BJ (cell line): ENCODE measurements at regions not wholly inside any gene's neighbourhood (a gene's known extent, or its start where the extent isn't known, plus 50 kb on each side); places are given as distances from the start of the nearest gene placed in this dataset. TPM values are rescaled to one million over a fixed set of nuclear protein-coding genes. Genes with fewer than 3 reads are reported as not detected.

ENCODE experiments used
- CTCF ChIA-PET: fragments of 350-600 bp; formaldehyde crosslinking; extraction: SDS; loops from one replicate; lab custom pipeline; 2021; ENCODE audit warnings: antibody characterized with exemption, inconsistent platforms; lab: Yijun Ruan, JAX
- POLR2A ChIA-PET: fragments of 300-600 bp; sonication (Branson Sonifier 250); formaldehyde crosslinking; extraction: SDS; loops from one replicate; lab custom pipeline; 2021; ENCODE audit warnings: antibody characterized with exemption; lab: Charles Lee
- DNase-seq: peaks from one replicate; pipeline ENCODE4 v3.0.0-alpha.2; 2011; ENCODE audit warnings: low read depth
- H3K27me3 ChIP-seq: 2 replicates; pipeline ENCODE4 v1.6.0; 2011; ENCODE audit warnings: low read length; ENCODE audit not compliant: control insufficient read depth, insufficient read depth
- H3K36me3 ChIP-seq: 2 replicates; pipeline ENCODE4 v1.5.1; 2011; ENCODE audit warnings: low read length; ENCODE audit not compliant: control insufficient read depth, insufficient read depth
- H3K4me3 ChIP-seq: 2 replicates; pipeline ENCODE4 v1.5.1; 2011; ENCODE audit warnings: low read depth, mild to moderate bottlenecking, control low read depth, low read length
- small RNA-seq: library from RNA; depleted of rRNA; stranded (forward); fragments of <200 nt; gene quantifications from one replicate; pipeline ENCODE3, GENCODE V24; 2012; ENCODE audit warnings: low replicate concordance, low read depth; ENCODE audit not compliant: insufficient read length
- TF ChIP-seq, protein P1 (sequence below): IDR thresholded peaks from 2 replicates; pipeline ENCODE4 v1.5.1; 2011; ENCODE audit warnings: low read depth, mild to moderate bottlenecking, control low read depth, inconsistent platforms, low read length, moderate library complexity; ENCODE audit not compliant: insufficient read depth

- peaks cover 14% of the 10 kb centered on the region for H3K27me3 ChIP-seq
- no peaks in the 10 kb centered on the region for H3K36me3 ChIP-seq
- TF ChIP-seq, protein P1, sequence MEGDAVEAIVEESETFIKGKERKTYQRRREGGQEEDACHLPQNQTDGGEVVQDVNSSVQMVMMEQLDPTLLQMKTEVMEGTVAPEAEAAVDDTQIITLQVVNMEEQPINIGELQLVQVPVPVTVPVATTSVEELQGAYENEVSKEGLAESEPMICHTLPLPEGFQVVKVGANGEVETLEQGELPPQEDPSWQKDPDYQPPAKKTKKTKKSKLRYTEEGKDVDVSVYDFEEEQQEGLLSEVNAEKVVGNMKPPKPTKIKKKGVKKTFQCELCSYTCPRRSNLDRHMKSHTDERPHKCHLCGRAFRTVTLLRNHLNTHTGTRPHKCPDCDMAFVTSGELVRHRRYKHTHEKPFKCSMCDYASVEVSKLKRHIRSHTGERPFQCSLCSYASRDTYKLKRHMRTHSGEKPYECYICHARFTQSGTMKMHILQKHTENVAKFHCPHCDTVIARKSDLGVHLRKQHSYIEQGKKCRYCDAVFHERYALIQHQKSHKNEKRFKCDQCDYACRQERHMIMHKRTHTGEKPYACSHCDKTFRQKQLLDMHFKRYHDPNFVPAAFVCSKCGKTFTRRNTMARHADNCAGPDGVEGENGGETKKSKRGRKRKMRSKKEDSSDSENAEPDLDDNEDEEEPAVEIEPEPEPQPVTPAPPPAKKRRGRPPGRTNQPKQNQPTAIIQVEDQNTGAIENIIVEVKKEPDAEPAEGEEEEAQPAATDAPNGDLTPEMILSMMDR: no peak
- H3K4me3 ChIP-seq: no peak overlapping the region
- DNase-seq: no peak
- ChIA-PET CTCF (interaction anchor here (0.8 kb wide), 1 partner anchor 11 kb away, joined by 3 read pairs; no protein-coding TSS in a partner anchor), POLR2A (no interaction called here)
Observed at GRCh38 chr20:57763235-57763595, 53.4 kb upstream of the PMEPA1 start.

DNA sequence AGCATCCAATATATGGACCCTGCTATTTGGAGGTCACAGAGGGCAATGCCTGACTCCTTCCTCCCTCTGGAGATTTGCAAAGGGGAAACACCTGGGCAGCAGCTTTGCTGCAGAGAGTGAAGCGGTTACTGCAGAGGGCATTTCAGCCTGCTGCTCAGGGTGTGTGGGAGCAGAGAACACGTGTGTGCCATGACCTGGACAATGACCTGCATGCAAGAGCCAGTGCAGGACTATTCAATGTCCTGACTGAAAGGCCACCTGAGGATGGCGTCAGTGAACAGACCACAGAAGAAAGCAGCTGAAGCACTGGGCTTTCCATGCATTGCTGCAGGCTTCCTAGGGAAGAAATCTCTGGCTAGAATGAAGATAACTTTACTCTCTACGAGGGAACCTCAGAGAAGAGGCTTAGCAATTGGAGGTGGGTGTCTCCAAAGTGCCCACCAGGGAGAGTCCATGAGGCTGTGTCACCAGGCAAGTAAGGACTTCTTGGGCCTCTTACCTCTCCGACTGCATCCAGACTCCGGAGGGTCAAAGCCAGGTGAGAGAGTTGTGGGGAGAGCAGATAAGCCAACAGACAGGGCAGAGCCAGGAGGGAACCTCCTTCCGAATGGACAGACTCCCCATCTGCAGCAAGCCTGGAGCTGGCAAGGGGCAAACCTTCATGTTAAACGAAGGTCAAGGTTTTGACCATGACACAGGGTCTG, 52.9 kb upstream of the PMEPA1 start:
- ChIA-PET POLR2A (no interaction called here), CTCF (interaction anchor here (1.1 kb wide), 1 partner anchor 9 kb away, joined by 3 read pairs; no protein-coding TSS in a partner anchor)
- peaks cover 14% of the 10 kb centered on the region for H3K27me3 ChIP-seq
- no peaks in the 10 kb centered on the region for H3K36me3 ChIP-seq
- TF ChIP-seq, protein P1: no peak
- H3K4me3 ChIP-seq: no peak overlapping the region
- no peak for DNase-seq

GRCh38 chr20:57761413-57761734, 51.6 kb upstream of the PMEPA1 start:
- CTCF ChIA-PET: no interaction called here
- TF ChIP-seq, protein P1: no peak
- Histone ChIP-seq H3K4me3 (no peak overlapping the region), H3K36me3 (no peaks in the 10 kb centered on the region), H3K27me3 (peaks cover 14% of the 10 kb centered on the region)
- DNase-seq: no peak
- POLR2A ChIA-PET: no interaction called here

- no peak for DNase-seq
- CTCF ChIA-PET: no interaction called here
- POLR2A ChIA-PET: no interaction called here
- Histone ChIP-seq H3K4me3 (no peak overlapping the region), H3K36me3 (no peaks in the 10 kb centered on the region), H3K27me3 (peaks cover 14% of the 10 kb centered on the region)
- TF ChIP-seq, protein P1: no peak
Observed at GRCh38 chr20:57760698-57761412, 51.0 kb upstream of the PMEPA1 start.

GRCh38 chr20:57759724-57760123, 49.9 kb upstream of the PMEPA1 start:
- ChIA-PET POLR2A (no interaction called here), CTCF (no interaction called here)
- no peak for DNase-seq
- H3K4me3 ChIP-seq: no peak overlapping the region
- peaks cover 16% of the 10 kb centered on the region for H3K27me3 ChIP-seq
- TF ChIP-seq, protein P1: no peak
- no peaks in the 10 kb centered on the region for H3K36me3 ChIP-seq

Small RNAs in the stretch of these regions (small RNA-seq; reads per million reads assigned to genes)
- not detected for gene MIR4532
